HepG2 (cell line): ENCODE measurements at regions not wholly inside any gene's neighbourhood (a gene's known extent, or its start where the extent isn't known, plus 50 kb on each side); places are given as distances from the start of the nearest gene placed in this dataset.

Source experiments
- ATAC-seq: fragments of 200-7000 bp; cut with Tn5 transposase; 3 replicates; pipeline ENCODE4 v1.9.1; 2020; ENCODE audit warnings: mild to moderate bottlenecking, moderate library complexity
- BruUV-seq: library from RNA; stranded (reverse); fragments of 400-500 nt; replicated peaks from 2 replicates; lab custom pipeline; 2021; lab: Mats Ljungman, UMichigan
- CTCF ChIA-PET: fragments of 300-600 bp; formaldehyde crosslinking; extraction: SDS; loops from one replicate; lab custom pipeline; 2021; ENCODE audit warnings: low total read pairs, inconsistent platforms, low intra/inter-chr PET ratio; lab: Yijun Ruan, JAX
- POLR2A ChIA-PET: fragments of 350-600 bp; sonication (Branson Sonifier 250); formaldehyde crosslinking; loops from one replicate; lab custom pipeline; 2020; ENCODE audit warnings: antibody characterized with exemption, inconsistent platforms; lab: Yijun Ruan, JAX
- DNase-seq: peaks from one replicate; pipeline ENCODE4 v3.0.0-alpha.2; 2015; ENCODE audit warnings: low spot score
- FAIRE-seq: peaks from 3 replicates; lab custom pipeline; 2011; peaks lifted over from hg19 to GRCh38; lab: Jason Lieb, UNC
- H2AFZ ChIP-seq: one replicate; pipeline ENCODE4 v1.6.1; 2011; ENCODE audit warnings: low read length, inconsistent platforms
- H3K27ac ChIP-seq: fragments of 300-600 bp; 3 replicates; pipeline ENCODE4 v1.8.0; 2011; ENCODE audit warnings: mixed run types, mild to moderate bottlenecking, mixed read lengths, low read length, inconsistent platforms; ENCODE audit not compliant: insufficient read depth; ENCODE audit errors: extremely low read length
- H3K27me3 ChIP-seq, 2 experiments: fragments of 200-600 bp in 1 of 2; 2 replicates in 1 of 2; 3 replicates in 1 of 2; pipeline versions ENCODE4 v1.6.0 to v1.8.0; 2011; ENCODE audit warnings: low read length in 2 of 2, mild to moderate bottlenecking in 2 of 2, moderate library complexity in 2 of 2, inconsistent platforms in 1 of 2; ENCODE audit not compliant: insufficient read depth in 2 of 2, control insufficient read depth in 1 of 2
- H3K36me3 ChIP-seq, 2 experiments: fragments of 200-600 bp in 1 of 2; replicated peaks in 1 of 2; 2 replicates in 1 of 2; 3 replicates in 1 of 2; pipeline versions ENCODE4 v1.5.1 to v1.8.0; 2011; ENCODE audit warnings: low read length in 2 of 2, inconsistent platforms in 1 of 2; ENCODE audit not compliant: insufficient read depth in 2 of 2, control insufficient read depth in 1 of 2
- H3K4me1 ChIP-seq: 2 replicates; pipeline ENCODE4 v1.5.1; 2012; ENCODE audit warnings: low read length, inconsistent platforms; ENCODE audit not compliant: insufficient read depth
- H3K4me2 ChIP-seq: 2 replicates; pipeline ENCODE4 v1.6.0; 2011; ENCODE audit warnings: low read depth, low read length, inconsistent platforms
- H3K4me3 ChIP-seq, 3 experiments: fragments of 200-600 bp in 1 of 3; sonication (generic), shearing (Covaris generic) in 1 of 3; replicated peaks in 1 of 3; 2 replicates each; pipeline ENCODE4 v1.5.1; 2011 to 2016; ENCODE audit warnings: low read length in 3 of 3, inconsistent platforms in 2 of 3, low read depth in 2 of 3, mild to moderate bottlenecking in 2 of 3, control low read depth in 1 of 3, mixed read lengths in 1 of 3; ENCODE audit not compliant: insufficient read depth in 1 of 3
- H3K79me2 ChIP-seq: one replicate; pipeline ENCODE4 v1.6.1; 2011; ENCODE audit warnings: low read length, inconsistent platforms; ENCODE audit not compliant: insufficient read depth
- H3K9ac ChIP-seq: 2 replicates; pipeline ENCODE4 v1.6.0; 2011; ENCODE audit warnings: mild to moderate bottlenecking, low read depth, low read length, inconsistent platforms; ENCODE audit not compliant: insufficient read depth
- H3K9me3 ChIP-seq: 2 replicates; pipeline ENCODE4 v1.5.1; 2012; ENCODE audit warnings: mild to moderate bottlenecking, low read length
- H4K20me1 ChIP-seq: 2 replicates; pipeline ENCODE4 v1.6.0; 2011; ENCODE audit warnings: inconsistent platforms, mild to moderate bottlenecking, low read length, moderate library complexity; ENCODE audit not compliant: insufficient read depth
- CREM ChIP-seq, 2 experiments: sonication (generic) in 1 of 2; formaldehyde crosslinking in 1 of 2; IDR thresholded peaks; 2 replicates each; pipeline versions ENCODE4 v1.4.0 to v1.6.1; 2016 to 2020; ENCODE audit warnings: antibody characterized with exemption in 1 of 2, mild to moderate bottlenecking in 1 of 2, missing genetic modification reagents in 1 of 2
- ETV5 ChIP-seq: IDR thresholded peaks from 2 replicates; pipeline ENCODE4 v1.6.1; 2018; ENCODE audit warnings: missing biosample characterization, missing genetic modification reagents, inconsistent platforms, borderline replicate concordance
- GTF2F1 ChIP-seq: fragments of 150-350 bp; IDR thresholded peaks from 2 replicates; pipeline ENCODE4 v1.6.1; 2014; ENCODE audit warnings: low read length
- IRF2 ChIP-seq: IDR thresholded peaks from 2 replicates; pipeline ENCODE4 v1.6.1; 2018; ENCODE audit warnings: missing genetic modification reagents, missing compliant biosample characterization
- KAT2B ChIP-seq: fragments of 150-350 bp; IDR thresholded peaks from 2 replicates; pipeline ENCODE4 v1.6.1; 2014; ENCODE audit warnings: low read depth, low read length, borderline replicate concordance
- KAT8 ChIP-seq: IDR thresholded peaks from 2 replicates; pipeline ENCODE4 v1.6.1; 2016; ENCODE audit warnings: missing genetic modification reagents, missing compliant biosample characterization
- KDM5B ChIP-seq: sonication (generic); formaldehyde crosslinking; IDR thresholded peaks from 2 replicates; pipeline ENCODE4 v1.4.0; 2020; ENCODE audit warnings: missing genetic modification reagents, mild to moderate bottlenecking, borderline replicate concordance
- MIXL1 ChIP-seq: IDR thresholded peaks from 2 replicates; pipeline ENCODE4 v1.6.1; 2016
- ONECUT2 ChIP-seq: sonication (generic); formaldehyde crosslinking; IDR thresholded peaks from 2 replicates; pipeline ENCODE4 v1.4.0; 2020; ENCODE audit warnings: missing genetic modification reagents
- RBAK ChIP-seq: sonication (generic); formaldehyde crosslinking; IDR thresholded peaks from 2 replicates; pipeline ENCODE4 v1.5.1; 2020; ENCODE audit warnings: mild to moderate bottlenecking, missing genetic modification reagents
- SKI ChIP-seq: fragments of 450-650 bp; IDR thresholded peaks from one replicate; pipeline ENCODE4 v1.6.1; 2018; ENCODE audit warnings: mild to moderate bottlenecking; ENCODE audit not compliant: partially characterized antibody
- SP4 ChIP-seq: sonication (generic); formaldehyde crosslinking; IDR thresholded peaks from 2 replicates; pipeline ENCODE4 v1.8.1; 2023; ENCODE audit warnings: mild to moderate bottlenecking, missing genetic modification reagents
- TARDBP ChIP-seq: sonication (generic); formaldehyde crosslinking; IDR thresholded peaks from 2 replicates; pipeline ENCODE4 v1.8.0; 2022; ENCODE audit warnings: mild to moderate bottlenecking, missing genetic modification reagents
- ZIK1 ChIP-seq: sonication (generic); formaldehyde crosslinking; IDR thresholded peaks from 2 replicates; pipeline ENCODE4 v1.5.0; 2020; ENCODE audit warnings: mild to moderate bottlenecking, low read depth, missing genetic modification reagents, borderline replicate concordance
- ZNF337 ChIP-seq: sonication (generic); formaldehyde crosslinking; IDR thresholded peaks from 2 replicates; pipeline ENCODE4 v1.5.1; 2020; ENCODE audit warnings: missing genetic modification reagents, low read depth, mild to moderate bottlenecking, borderline replicate concordance
- ZNF33A ChIP-seq: sonication (generic); formaldehyde crosslinking; IDR thresholded peaks from 2 replicates; pipeline ENCODE4 v1.5.1; 2020; ENCODE audit warnings: missing genetic modification reagents, mild to moderate bottlenecking, moderate library complexity, borderline replicate concordance
- ZNF549 ChIP-seq: sonication (generic); formaldehyde crosslinking; IDR thresholded peaks from 2 replicates; pipeline ENCODE4 v1.5.0; 2020; ENCODE audit warnings: missing genetic modification reagents
- ZNF572 ChIP-seq: sonication (generic); formaldehyde crosslinking; IDR thresholded peaks from 2 replicates; pipeline ENCODE4 v1.5.1; 2020; ENCODE audit warnings: mild to moderate bottlenecking, missing genetic modification reagents
- ZNF792 ChIP-seq: IDR thresholded peaks from 2 replicates; pipeline ENCODE4 v1.6.1; 2016
- WGBS: methylation state at CpG from one replicate; pipeline ENCODE4 v1.1.6; 2017; ENCODE audit warnings: low lambda C conversion rate; 5-methylcytosine and 5-hydroxymethylcytosine counted together
- in situ Hi-C: cut with HindIII; loops from 2 replicates; pipeline ENCODE4 v1.10.0; 2017; ENCODE audit warnings: low pct_unique_long_range_greater_than_20kb; ENCODE audit not compliant: extremely low pct_ligation_motif_present
- intact Hi-C: fragments of 100-400 bp; cut with micrococcal nuclease; formaldehyde crosslinking; loops from one replicate; pipeline ENCODE4 v1.10.0; 2022; ENCODE audit not compliant: unreplicated experiment
- TF ChIP-seq, protein P1 (sequence below): sonication (generic); formaldehyde crosslinking; IDR thresholded peaks from 2 replicates; pipeline ENCODE4 v1.8.0; 2022; ENCODE audit warnings: low read depth, missing genetic modification reagents

DNA sequence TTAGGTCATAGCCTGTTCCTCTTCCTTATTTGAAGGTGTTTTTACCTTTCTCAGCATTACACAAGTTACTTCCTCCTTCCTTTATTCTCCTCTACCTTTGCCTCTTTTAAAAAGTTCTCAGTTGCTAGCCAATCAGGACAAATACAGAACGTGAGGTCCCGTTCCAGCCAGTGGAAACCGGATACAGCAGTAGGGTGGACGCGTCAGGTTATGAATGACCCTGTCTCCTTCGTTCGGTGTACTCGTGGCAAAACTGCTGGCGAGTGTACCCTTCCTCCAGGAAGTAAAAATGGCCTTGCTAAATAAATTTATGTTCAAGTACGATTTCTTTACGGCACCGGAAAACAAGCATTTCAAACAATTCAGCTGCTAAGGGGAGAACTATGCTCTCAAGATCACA lies 77.0 kb upstream of the MLN start (continued):
- TF ChIP-seq ZIK1 = no peak
- no peak for TF ChIP-seq CREM (IDR thresholded peaks at IDR 0.05)
- TF ChIP-seq CREM (CRISPR knock-in tag; IDR thresholded peaks at IDR 0.05) = no peak
- TF ChIP-seq RBAK (CRISPR knock-in tag) = no peak

DNA sequence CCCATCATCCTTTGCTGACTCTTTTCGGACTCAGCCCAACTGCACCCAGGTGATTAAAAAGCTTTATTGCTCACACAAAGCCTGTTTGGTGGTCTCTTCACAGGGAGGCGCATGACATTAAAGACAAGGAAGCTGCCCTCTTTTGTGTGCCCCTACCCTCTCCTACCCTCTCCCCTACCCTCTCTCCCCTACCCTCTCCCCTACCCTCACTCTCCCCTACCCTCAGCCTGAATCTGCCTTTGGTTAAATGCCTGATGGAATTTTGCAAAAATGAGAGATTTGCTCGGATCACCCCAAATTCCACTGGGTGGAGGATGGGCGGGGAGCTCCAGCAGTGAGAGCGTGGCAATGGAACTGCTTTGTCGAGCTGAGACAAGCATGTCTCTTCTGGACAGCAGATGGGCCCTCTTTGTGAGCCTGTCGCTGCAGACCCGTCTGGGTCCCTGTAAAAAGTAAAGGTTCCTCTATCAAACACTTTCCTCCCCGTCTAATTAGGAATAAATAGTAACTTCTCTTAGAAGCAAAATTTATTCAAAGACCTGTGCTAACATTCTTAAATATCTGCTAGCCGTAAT lies 76.4 kb upstream of the MLN start:
- Histone ChIP-seq H4K20me1 (no peaks in the 10 kb centered on the region), H3K4me1 (no peaks in the 10 kb centered on the region), H3K79me2 (no peaks in the 10 kb centered on the region), H2AFZ (no peak overlapping the region), H3K9me3 (no peaks in the 10 kb centered on the region), H3K4me3 (no peak overlapping the region), H3K27me3 (peaks cover 10 to 59% of the 10 kb centered on the region in 2 experiments; a peak in 3 of 5 replicates), H3K27ac (no peak overlapping the region), H3K9ac (no peak overlapping the region), H3K4me2 (no peak overlapping the region), H3K36me3 (no peaks in the 10 kb centered on the region)
- CTCF ChIA-PET = no interaction called here
- 32% methylated on average over 10 of the region's 10 CpGs for WGBS
- FAIRE-seq (no peak), ATAC-seq (no peak), DNase-seq (no peak)
- intact Hi-C loops (no loop called here), in situ Hi-C loops (no loop called here)
- BruUV-seq = no TSS peak
- TF ChIP-seq ETV5 (CRISPR knock-in tag) (no peak), CREM (IDR thresholded peaks at IDR 0.05) (no peak), CREM (CRISPR knock-in tag; IDR thresholded peaks at IDR 0.05) (no peak), KDM5B (CRISPR knock-in tag) (no peak), SP4 (CRISPR knock-in tag) (no peak), ZNF337 (no peak), ZNF792 (no peak), KAT8 (no peak), ONECUT2 (CRISPR knock-in tag) (no peak), ZNF549 (CRISPR knock-in tag) (no peak), GTF2F1 (no peak), SKI (no peak), MIXL1 (CRISPR knock-in tag) (no peak), ZNF33A (CRISPR knock-in tag) (no peak), ZNF572 (CRISPR knock-in tag) (no peak), KAT2B (no peak), IRF2 (no peak), TARDBP (CRISPR knock-in tag) (no peak)
- TF ChIP-seq, protein P1, sequence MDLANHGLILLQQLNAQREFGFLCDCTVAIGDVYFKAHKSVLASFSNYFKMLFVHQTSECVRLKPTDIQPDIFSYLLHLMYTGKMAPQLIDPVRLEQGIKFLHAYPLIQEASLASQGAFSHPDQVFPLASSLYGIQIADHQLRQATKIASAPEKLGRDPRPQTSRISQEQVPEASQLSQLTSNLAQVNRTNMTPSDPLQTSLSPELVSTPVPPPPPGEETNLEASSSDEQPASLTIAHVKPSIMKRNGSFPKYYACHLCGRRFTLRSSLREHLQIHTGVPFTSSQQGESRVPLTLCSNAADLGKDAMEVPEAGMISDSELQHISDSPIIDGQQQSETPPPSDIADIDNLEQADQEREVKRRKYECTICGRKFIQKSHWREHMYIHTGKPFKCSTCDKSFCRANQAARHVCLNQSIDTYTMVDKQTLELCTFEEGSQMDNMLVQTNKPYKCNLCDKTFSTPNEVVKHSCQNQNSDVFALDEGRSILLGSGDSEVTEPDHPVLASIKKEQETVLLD (CRISPR knock-in tag) = no peak
- POLR2A ChIA-PET = no interaction called here
